HepG2 (cell line): ENCODE measurements at regions not wholly inside any gene's neighbourhood (a gene's known extent, or its start where the extent isn't known, plus 50 kb on each side); places are given as distances from the start of the nearest gene placed in this dataset.

ENCODE experiments used
- ATF1 ChIP-seq: IDR thresholded peaks from 2 replicates; pipeline ENCODE4 v1.6.1; 2016; ENCODE audit warnings: mild to moderate bottlenecking, control low read depth
- EED ChIP-seq: sonication (generic); formaldehyde crosslinking; IDR thresholded peaks from 2 replicates; pipeline ENCODE4 v1.5.0; 2020; ENCODE audit warnings: mild to moderate bottlenecking, missing genetic modification reagents
- ESRRA ChIP-seq: sonication (generic); formaldehyde crosslinking; IDR thresholded peaks from 2 replicates; pipeline ENCODE4 v1.5.1; 2020; ENCODE audit warnings: mild to moderate bottlenecking, low read depth, missing genetic modification reagents
- HNF4A ChIP-seq: sonication (generic); formaldehyde crosslinking; IDR thresholded peaks from 2 replicates; pipeline ENCODE4 v1.4.0; 2020; ENCODE audit warnings: missing genetic modification reagents
- MAX ChIP-seq: IDR thresholded peaks from 2 replicates; pipeline ENCODE4 v1.6.1; 2012; ENCODE audit warnings: inconsistent platforms
- PHF21A ChIP-seq: sonication (generic); formaldehyde crosslinking; IDR thresholded peaks from 2 replicates; pipeline ENCODE4 v1.5.0; 2020; ENCODE audit warnings: mild to moderate bottlenecking, missing genetic modification reagents
- POLR2G ChIP-seq: fragments of 200-400 bp; formaldehyde crosslinking; IDR thresholded peaks from 2 replicates; pipeline ENCODE4 v1.6.1; 2018; ENCODE audit warnings: mild to moderate bottlenecking, low read depth, low read length, moderate library complexity
- PRDM10 ChIP-seq: sonication (generic); formaldehyde crosslinking; IDR thresholded peaks from 2 replicates; pipeline ENCODE4 v1.4.0; 2020; ENCODE audit warnings: low read depth, missing genetic modification reagents
- RXRA ChIP-seq: sonication (generic); formaldehyde crosslinking; IDR thresholded peaks from 2 replicates; pipeline ENCODE4 v1.5.1; 2020; ENCODE audit warnings: missing genetic modification reagents
- TBP ChIP-seq: sonication (generic); formaldehyde crosslinking; IDR thresholded peaks from 2 replicates; pipeline ENCODE4 v1.5.0; 2020; ENCODE audit warnings: missing genetic modification reagents
- YY1 ChIP-seq: IDR thresholded peaks from 2 replicates; pipeline ENCODE4 v1.6.1; 2011; ENCODE audit warnings: low read length, low read depth, moderate library complexity, mild to moderate bottlenecking; ENCODE audit not compliant: insufficient read depth, insufficient replicate concordance
- ZNF274 ChIP-seq: sonication (generic); formaldehyde crosslinking; IDR thresholded peaks from 2 replicates; pipeline ENCODE4 v1.5.1; 2020; ENCODE audit warnings: mild to moderate bottlenecking, missing genetic modification reagents
- ZNF549 ChIP-seq: sonication (generic); formaldehyde crosslinking; IDR thresholded peaks from 2 replicates; pipeline ENCODE4 v1.5.0; 2020; ENCODE audit warnings: missing genetic modification reagents
- ZNF670 ChIP-seq: sonication (generic); formaldehyde crosslinking; IDR thresholded peaks from 2 replicates; pipeline ENCODE4 v1.8.0; 2022; ENCODE audit warnings: mild to moderate bottlenecking, missing genetic modification reagents, borderline replicate concordance

- TF ChIP-seq POLR2G = no peak
- TF ChIP-seq TBP (CRISPR knock-in tag) = no peak
- TF ChIP-seq RXRA = no peak
- no peak for TF ChIP-seq MAX
- no peak for TF ChIP-seq PRDM10
- TF ChIP-seq EED = no peak
- no peak for TF ChIP-seq ZNF274 (CRISPR knock-in tag)
- TF ChIP-seq ZNF670 (CRISPR knock-in tag) = no peak
- TF ChIP-seq ZNF549 (CRISPR knock-in tag) = no peak
- TF ChIP-seq YY1 = no peak
- TF ChIP-seq PHF21A (CRISPR knock-in tag) = no peak
- TF ChIP-seq HNF4A (CRISPR knock-in tag) = no peak
- TF ChIP-seq ESRRA (CRISPR knock-in tag) = no peak
- no peak for TF ChIP-seq ATF1 (CRISPR knock-in tag)
Measured at GRCh38 chr19:30135093-30135757, 193.2 kb downstream of the URI1 start.
